ENCODE measurements at regions not wholly inside any gene's neighbourhood (a gene's known extent, or its start where the extent isn't known, plus 50 kb on each side); places are given as distances from the start of the nearest gene placed in this dataset.

DNA sequence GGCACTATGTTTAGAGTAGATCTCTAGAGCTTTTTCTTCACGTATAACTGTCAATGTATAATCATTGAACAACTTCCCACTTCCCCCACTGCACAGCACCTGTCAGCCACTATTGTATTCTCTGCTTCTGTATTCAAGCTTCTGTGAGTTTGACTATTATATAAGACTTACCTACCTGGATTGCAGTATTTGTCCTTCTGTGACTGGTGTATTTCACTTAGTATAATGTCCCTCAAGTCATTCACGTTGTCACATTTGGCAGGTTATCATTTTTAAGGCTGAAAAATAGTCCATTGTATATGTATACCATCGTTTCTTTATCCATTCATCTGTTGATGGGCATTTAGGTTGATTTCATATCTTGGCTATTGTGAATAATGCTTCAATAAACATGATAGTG, 969.5 kb upstream of the B3GALT2 start:
- Histone ChIP-seq H3K9ac (ENCODE audit: low read depth, low read length) (no peak overlapping the region), H3K36me3 (ENCODE audit: control insufficient read depth, insufficient read depth, low read length) (no peaks in the 10 kb centered on the region), H3K9me3 (ENCODE audit: control insufficient read depth, insufficient read depth, low read length) (peaks cover 3% of the 10 kb centered on the region), H3K27me3 (ENCODE audit: control insufficient read depth, insufficient read depth, low read length) (no peaks in the 10 kb centered on the region), H3K4me3 (ENCODE audit: low read depth, low read length) (no peak overlapping the region), H3K4me1 (ENCODE audit: control insufficient read depth, insufficient read depth, low read length) (no peaks in the 10 kb centered on the region)

DNA sequence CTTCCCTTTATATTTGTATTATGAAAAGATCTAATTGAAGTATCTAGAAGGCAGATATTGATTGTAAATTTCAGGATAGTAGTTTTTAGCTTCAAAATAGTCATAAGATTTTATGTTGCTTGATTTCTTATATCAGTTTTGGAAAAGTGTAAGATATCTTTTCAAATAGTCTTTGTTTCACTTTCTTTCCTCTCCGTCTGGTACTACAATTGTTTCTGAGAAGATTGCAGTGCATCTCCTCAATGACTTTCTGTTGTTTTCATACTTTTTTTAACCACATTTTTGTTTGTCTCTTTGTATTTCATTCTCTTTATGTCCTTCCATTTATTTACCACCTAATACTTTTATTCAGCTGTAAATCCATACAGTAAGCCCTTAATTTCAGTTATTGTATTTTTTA, 964.6 kb upstream of the B3GALT2 start:
- no peak overlapping the region for H3K9ac ChIP-seq (ENCODE audit: low read depth, low read length)
- no peaks in the 10 kb centered on the region for H3K4me1 ChIP-seq (ENCODE audit: control insufficient read depth, insufficient read depth, low read length)
- H3K4me3 ChIP-seq (ENCODE audit: low read depth, low read length) = no peak overlapping the region
- H3K27me3 ChIP-seq (ENCODE audit: control insufficient read depth, insufficient read depth, low read length) = no peaks in the 10 kb centered on the region
- no peaks in the 10 kb centered on the region for H3K9me3 ChIP-seq (ENCODE audit: control insufficient read depth, insufficient read depth, low read length)
- no peaks in the 10 kb centered on the region for H3K36me3 ChIP-seq (ENCODE audit: control insufficient read depth, insufficient read depth, low read length)

DNA sequence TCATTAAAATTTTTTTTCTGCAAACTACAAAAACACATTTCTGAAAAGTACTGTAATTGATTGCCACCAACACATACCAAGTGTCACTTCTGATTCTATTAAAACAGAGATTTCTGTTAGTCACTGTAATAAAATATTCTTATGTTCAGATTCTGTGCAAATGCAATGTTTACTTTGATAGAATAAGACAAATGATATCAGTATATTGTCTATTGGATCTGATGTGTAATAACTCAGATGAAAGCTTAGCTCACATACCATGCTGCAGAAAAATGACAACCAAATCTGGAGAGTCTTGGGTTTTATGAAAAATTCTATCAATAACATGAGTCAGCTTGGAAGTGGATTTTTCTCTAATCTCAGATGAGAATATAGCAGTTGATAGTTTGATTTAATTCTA, 963.8 kb upstream of the B3GALT2 start:
- H3K9me3 ChIP-seq (ENCODE audit: control insufficient read depth, insufficient read depth, low read length) = no peaks in the 10 kb centered on the region
- no peaks in the 10 kb centered on the region for H3K36me3 ChIP-seq (ENCODE audit: control insufficient read depth, insufficient read depth, low read length)
- no peaks in the 10 kb centered on the region for H3K4me1 ChIP-seq (ENCODE audit: control insufficient read depth, insufficient read depth, low read length)
- H3K9ac ChIP-seq (ENCODE audit: low read depth, low read length) = no peak overlapping the region
- H3K4me3 ChIP-seq (ENCODE audit: low read depth, low read length) = no peak overlapping the region
- no peaks in the 10 kb centered on the region for H3K27me3 ChIP-seq (ENCODE audit: control insufficient read depth, insufficient read depth, low read length)

DNA sequence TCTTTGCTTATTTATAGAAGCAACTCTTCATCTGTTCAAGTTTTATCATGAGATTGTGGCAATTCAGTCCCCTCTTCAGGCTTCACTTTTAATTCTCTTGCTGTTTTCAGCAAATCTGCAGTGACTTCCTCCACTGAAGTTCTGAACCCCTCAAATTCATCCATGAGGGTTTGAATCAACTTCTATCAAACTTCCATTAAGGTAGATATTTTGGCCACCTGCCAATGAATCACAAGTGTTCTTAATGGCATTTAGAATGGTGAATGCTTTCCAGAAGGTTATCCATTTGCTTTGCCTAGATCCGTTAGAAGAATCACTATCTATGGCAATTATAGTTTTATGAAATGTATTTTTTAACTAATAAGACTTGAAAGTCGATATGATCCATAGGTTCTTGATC, 946.7 kb upstream of the B3GALT2 start:
- H3K4me1 ChIP-seq (ENCODE audit: control insufficient read depth, insufficient read depth, low read length) = no peaks in the 10 kb centered on the region
- no peaks in the 10 kb centered on the region for H3K36me3 ChIP-seq (ENCODE audit: control insufficient read depth, insufficient read depth, low read length)
- no peak overlapping the region for H3K9ac ChIP-seq (ENCODE audit: low read depth, low read length)
- no peaks in the 10 kb centered on the region for H3K9me3 ChIP-seq (ENCODE audit: control insufficient read depth, insufficient read depth, low read length)
- H3K4me3 ChIP-seq (ENCODE audit: low read depth, low read length) = no peak overlapping the region
- H3K27me3 ChIP-seq (ENCODE audit: control insufficient read depth, insufficient read depth, low read length) = no peaks in the 10 kb centered on the region

DNA sequence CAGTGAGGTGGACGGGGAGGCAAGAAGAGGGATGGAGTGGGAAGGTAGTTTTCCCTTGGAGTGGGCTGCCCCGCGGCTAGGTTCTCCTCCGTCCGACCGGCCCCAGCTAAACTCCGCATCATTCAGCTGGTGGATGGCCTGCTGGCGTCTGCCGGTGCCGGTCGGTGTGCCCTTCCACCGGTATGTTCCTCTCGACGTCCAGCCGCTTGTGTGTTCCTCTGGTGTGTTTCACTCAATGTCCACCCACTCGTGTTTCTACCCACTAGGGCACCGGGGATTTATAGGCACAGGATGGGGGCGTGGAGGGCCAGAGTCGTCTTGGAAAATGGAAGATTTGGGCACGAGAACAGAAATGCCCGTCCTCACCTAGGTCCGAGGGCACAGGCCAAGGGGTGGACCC, 931.7 kb upstream of the B3GALT2 start:
- no peaks in the 10 kb centered on the region for H3K4me1 ChIP-seq (ENCODE audit: control insufficient read depth, insufficient read depth, low read length)
- H3K27me3 ChIP-seq (ENCODE audit: control insufficient read depth, insufficient read depth, low read length) = no peaks in the 10 kb centered on the region
- H3K4me3 ChIP-seq (ENCODE audit: low read depth, low read length) = no peak overlapping the region
- no peaks in the 10 kb centered on the region for H3K36me3 ChIP-seq (ENCODE audit: control insufficient read depth, insufficient read depth, low read length)
- H3K9ac ChIP-seq (ENCODE audit: low read depth, low read length) = no peak overlapping the region
- no peaks in the 10 kb centered on the region for H3K9me3 ChIP-seq (ENCODE audit: control insufficient read depth, insufficient read depth, low read length)

DNA sequence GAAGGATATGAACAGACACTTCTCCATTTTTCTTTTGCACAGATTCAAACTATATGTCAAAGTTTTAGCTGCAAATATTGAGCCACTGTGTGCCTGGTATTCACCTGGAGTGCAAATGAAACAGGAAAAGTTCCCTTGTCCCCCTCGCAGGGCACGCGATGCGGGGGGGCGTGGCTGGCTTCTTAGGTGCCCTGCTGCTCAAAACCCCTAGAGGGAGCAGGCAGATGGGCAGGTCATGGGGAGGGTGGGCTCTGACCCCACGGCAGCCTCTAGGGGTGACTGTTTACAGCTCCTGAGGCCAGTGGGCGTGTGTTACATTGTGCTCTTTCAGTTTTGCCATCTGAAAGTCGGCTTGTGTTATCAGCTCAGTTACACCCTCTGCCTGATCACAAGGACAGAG, 931.2 kb upstream of the B3GALT2 start:
- Histone ChIP-seq H3K36me3 (ENCODE audit: control insufficient read depth, insufficient read depth, low read length) (no peaks in the 10 kb centered on the region), H3K9me3 (ENCODE audit: control insufficient read depth, insufficient read depth, low read length) (no peaks in the 10 kb centered on the region), H3K4me3 (ENCODE audit: low read depth, low read length) (no peak overlapping the region), H3K4me1 (ENCODE audit: control insufficient read depth, insufficient read depth, low read length) (no peaks in the 10 kb centered on the region), H3K27me3 (ENCODE audit: control insufficient read depth, insufficient read depth, low read length) (no peaks in the 10 kb centered on the region), H3K9ac (ENCODE audit: low read depth, low read length) (no peak overlapping the region)

DNA sequence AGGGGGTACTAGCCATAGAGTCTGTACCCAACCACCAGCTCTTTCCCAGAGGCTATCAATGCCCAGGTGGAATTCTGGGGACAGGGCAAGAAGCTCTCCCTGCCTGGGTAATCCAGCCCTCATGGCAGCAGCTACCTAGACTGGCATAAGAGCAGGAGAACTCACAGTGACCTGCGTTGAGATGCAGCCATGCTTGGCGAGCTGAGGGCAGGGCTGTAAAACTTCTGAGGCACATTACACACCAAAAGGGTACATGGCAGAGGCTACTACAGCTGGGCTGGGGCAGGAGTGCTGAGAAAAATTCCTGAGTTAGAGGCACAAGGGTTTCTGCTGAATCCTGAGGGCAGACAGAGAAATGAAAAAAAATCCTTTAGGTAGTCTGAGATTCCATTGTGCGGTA, 927.9 kb upstream of the B3GALT2 start:
- Histone ChIP-seq H3K9me3 (ENCODE audit: control insufficient read depth, insufficient read depth, low read length) (no peaks in the 10 kb centered on the region), H3K36me3 (ENCODE audit: control insufficient read depth, insufficient read depth, low read length) (no peaks in the 10 kb centered on the region), H3K4me3 (ENCODE audit: low read depth, low read length) (no peak overlapping the region), H3K9ac (ENCODE audit: low read depth, low read length) (no peak overlapping the region), H3K27me3 (ENCODE audit: control insufficient read depth, insufficient read depth, low read length) (no peaks in the 10 kb centered on the region), H3K4me1 (ENCODE audit: control insufficient read depth, insufficient read depth, low read length) (no peaks in the 10 kb centered on the region)

DNA sequence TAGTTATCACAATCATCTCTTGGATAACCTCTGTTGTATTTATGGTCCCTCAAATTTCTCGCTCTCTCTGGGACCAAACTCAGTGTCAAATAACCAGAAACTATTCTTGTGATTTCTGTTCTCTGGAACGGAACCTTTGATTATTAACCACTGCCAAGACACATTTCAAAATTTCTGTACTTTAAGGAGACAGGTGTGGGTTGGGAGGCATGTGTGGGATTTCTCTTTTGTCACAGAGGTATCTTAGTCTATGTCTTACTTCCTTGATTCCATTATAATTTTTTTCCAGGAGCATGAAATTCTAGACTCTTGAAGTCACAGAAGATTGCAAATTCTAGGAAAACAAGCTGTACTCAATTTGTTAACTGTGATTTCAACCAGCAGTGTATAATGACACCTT, 919.0 kb upstream of the B3GALT2 start:
- no peak overlapping the region for H3K9ac ChIP-seq (ENCODE audit: low read depth, low read length)
- no peak overlapping the region for H3K4me3 ChIP-seq (ENCODE audit: low read depth, low read length)
- no peaks in the 10 kb centered on the region for H3K4me1 ChIP-seq (ENCODE audit: control insufficient read depth, insufficient read depth, low read length)
- H3K27me3 ChIP-seq (ENCODE audit: control insufficient read depth, insufficient read depth, low read length) = no peaks in the 10 kb centered on the region
- H3K9me3 ChIP-seq (ENCODE audit: control insufficient read depth, insufficient read depth, low read length) = no peaks in the 10 kb centered on the region
- no peaks in the 10 kb centered on the region for H3K36me3 ChIP-seq (ENCODE audit: control insufficient read depth, insufficient read depth, low read length)

DNA sequence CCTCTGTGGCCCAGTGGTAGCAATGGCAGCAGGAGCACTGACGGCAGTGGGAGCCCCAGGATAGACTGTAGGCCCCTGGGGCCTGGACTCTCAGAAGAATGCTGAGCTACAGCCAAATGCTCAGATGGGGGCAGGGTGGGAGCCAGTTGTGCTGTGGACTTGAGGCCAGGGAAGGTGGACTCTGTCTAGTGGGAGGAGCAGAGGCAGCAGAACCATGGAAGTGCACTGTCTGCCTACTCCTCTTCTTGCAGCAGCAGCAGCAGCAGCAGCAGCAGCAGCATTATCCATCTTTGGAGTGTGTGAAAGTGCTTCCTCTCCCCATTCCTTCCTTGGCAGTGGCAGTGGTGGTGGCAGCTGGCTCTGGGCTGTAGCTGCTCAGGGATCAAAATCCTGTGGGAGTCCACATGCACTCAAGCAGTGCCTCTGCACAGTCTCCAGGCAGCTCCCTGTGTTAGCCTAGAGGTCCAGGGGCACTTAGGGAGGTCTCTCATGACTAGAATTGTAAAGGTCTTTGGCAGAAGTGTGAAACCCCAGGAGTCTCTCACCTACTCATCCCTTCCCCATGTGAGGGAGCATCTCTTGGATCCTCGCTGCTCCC, 917.9 kb upstream of the B3GALT2 start:
- no peaks in the 10 kb centered on the region for H3K4me1 ChIP-seq (ENCODE audit: control insufficient read depth, insufficient read depth, low read length)
- H3K9ac ChIP-seq (ENCODE audit: low read depth, low read length) = no peak overlapping the region
- no peak overlapping the region for H3K4me3 ChIP-seq (ENCODE audit: low read depth, low read length)
- no peaks in the 10 kb centered on the region for H3K27me3 ChIP-seq (ENCODE audit: control insufficient read depth, insufficient read depth, low read length)
- H3K9me3 ChIP-seq (ENCODE audit: control insufficient read depth, insufficient read depth, low read length) = no peaks in the 10 kb centered on the region
- no peaks in the 10 kb centered on the region for H3K36me3 ChIP-seq (ENCODE audit: control insufficient read depth, insufficient read depth, low read length)

DNA sequence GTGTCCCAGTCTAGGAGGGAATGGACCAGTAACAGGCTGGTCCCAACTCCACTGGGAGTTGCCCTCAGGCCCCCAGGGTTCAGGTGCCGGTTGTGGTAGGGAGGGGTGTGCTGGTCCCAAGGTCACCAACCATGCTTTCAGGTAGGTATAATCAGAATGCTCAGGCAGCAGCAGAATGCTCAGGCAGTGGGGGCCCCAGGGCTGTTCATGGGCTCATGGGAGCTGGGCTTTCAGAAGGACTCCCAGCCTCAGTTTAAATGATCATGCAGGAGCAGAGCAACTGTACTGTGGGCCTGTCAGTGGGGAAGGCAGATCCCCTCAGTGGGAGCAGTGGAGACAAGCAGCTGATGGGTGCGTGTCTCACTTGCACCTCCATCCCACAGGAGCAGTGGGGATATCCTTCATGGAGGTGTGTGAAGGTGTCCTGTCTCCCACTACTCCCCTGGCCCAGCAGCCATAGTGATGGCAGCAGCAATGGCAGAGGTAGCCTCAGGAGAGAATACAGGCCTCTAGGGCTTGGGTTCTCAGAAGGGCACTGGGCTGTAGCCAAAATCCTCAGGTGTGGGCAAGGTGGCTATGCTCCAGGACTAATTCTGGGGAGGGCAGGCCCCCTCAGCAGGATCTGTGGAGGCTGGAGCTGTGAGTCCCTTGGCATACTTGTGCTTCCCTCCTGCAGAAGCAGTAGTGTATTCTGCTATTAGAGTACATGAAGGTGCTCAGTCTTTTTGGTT, 917.3 kb upstream of the B3GALT2 start:
- H3K9me3 ChIP-seq (ENCODE audit: control insufficient read depth, insufficient read depth, low read length) = no peaks in the 10 kb centered on the region
- no peaks in the 10 kb centered on the region for H3K27me3 ChIP-seq (ENCODE audit: control insufficient read depth, insufficient read depth, low read length)
- no peaks in the 10 kb centered on the region for H3K4me1 ChIP-seq (ENCODE audit: control insufficient read depth, insufficient read depth, low read length)
- H3K4me3 ChIP-seq (ENCODE audit: low read depth, low read length) = no peak overlapping the region
- H3K9ac ChIP-seq (ENCODE audit: low read depth, low read length) = no peak overlapping the region
- no peaks in the 10 kb centered on the region for H3K36me3 ChIP-seq (ENCODE audit: control insufficient read depth, insufficient read depth, low read length)

DNA sequence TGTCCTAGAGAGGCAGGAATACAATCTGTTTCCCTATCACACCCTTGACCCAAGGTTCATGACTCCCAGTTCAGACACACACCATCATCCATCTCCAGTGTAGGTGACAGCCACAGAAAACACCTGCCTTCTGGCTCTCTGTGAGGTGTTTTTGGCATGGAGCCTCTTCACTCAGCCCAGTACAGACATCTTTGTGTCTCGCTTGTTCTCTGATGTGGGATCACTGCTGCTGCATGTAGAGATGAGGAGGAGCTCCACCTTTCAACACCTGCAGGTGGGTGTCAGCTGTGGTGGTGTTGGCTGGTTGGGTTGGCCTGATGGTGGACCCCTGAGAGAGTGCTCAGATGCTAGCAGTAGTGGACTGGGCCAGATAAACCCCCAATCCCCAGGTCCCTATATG, 916.7 kb upstream of the B3GALT2 start:
- Histone ChIP-seq H3K27me3 (ENCODE audit: control insufficient read depth, insufficient read depth, low read length) (no peaks in the 10 kb centered on the region), H3K36me3 (ENCODE audit: control insufficient read depth, insufficient read depth, low read length) (no peaks in the 10 kb centered on the region), H3K4me3 (ENCODE audit: low read depth, low read length) (no peak overlapping the region), H3K9me3 (ENCODE audit: control insufficient read depth, insufficient read depth, low read length) (no peaks in the 10 kb centered on the region), H3K9ac (ENCODE audit: low read depth, low read length) (no peak overlapping the region), H3K4me1 (ENCODE audit: control insufficient read depth, insufficient read depth, low read length) (no peaks in the 10 kb centered on the region)

DNA sequence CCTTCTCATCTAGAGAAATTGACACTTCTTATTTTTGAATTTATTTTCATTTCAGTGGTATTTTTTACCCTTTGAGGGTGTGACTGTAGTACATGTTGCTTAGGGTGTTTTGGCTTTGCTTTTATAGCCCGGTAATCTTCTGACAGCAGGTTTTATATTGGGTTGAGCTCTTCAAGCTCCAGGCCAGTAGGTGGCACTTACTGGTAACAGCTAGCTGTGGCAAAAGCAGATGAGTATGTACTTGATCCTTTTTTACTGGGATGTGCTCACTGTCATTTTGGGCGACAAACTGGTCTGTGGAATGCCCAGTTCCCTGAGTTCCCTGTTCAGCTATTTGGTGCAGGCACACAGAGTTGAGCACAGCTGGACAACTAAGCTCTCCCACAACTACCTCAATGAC, 916.2 kb upstream of the B3GALT2 start:
- Histone ChIP-seq H3K9ac (ENCODE audit: low read depth, low read length) (no peak overlapping the region), H3K4me1 (ENCODE audit: control insufficient read depth, insufficient read depth, low read length) (no peaks in the 10 kb centered on the region), H3K9me3 (ENCODE audit: control insufficient read depth, insufficient read depth, low read length) (no peaks in the 10 kb centered on the region), H3K36me3 (ENCODE audit: control insufficient read depth, insufficient read depth, low read length) (no peaks in the 10 kb centered on the region), H3K4me3 (ENCODE audit: low read depth, low read length) (no peak overlapping the region), H3K27me3 (ENCODE audit: control insufficient read depth, insufficient read depth, low read length) (no peaks in the 10 kb centered on the region)

Data from iPS-15b (cell line).